NCI-H2081 treated with DMSO at 0.1 percent for 48 hours (cell line): ENCODE measurements at regions not wholly inside any gene's neighbourhood (a gene's known extent, or its start where the extent isn't known, plus 50 kb on each side); places are given as distances from the start of the nearest gene placed in this dataset.
A peak's percentile ranks its signal among the peaks of the same experiment; 100 is the strongest.

Experiments
- DNase-seq: peaks from one replicate; lab custom pipeline; 2025; lab: John Stamatoyannopoulos, UW

DNA sequence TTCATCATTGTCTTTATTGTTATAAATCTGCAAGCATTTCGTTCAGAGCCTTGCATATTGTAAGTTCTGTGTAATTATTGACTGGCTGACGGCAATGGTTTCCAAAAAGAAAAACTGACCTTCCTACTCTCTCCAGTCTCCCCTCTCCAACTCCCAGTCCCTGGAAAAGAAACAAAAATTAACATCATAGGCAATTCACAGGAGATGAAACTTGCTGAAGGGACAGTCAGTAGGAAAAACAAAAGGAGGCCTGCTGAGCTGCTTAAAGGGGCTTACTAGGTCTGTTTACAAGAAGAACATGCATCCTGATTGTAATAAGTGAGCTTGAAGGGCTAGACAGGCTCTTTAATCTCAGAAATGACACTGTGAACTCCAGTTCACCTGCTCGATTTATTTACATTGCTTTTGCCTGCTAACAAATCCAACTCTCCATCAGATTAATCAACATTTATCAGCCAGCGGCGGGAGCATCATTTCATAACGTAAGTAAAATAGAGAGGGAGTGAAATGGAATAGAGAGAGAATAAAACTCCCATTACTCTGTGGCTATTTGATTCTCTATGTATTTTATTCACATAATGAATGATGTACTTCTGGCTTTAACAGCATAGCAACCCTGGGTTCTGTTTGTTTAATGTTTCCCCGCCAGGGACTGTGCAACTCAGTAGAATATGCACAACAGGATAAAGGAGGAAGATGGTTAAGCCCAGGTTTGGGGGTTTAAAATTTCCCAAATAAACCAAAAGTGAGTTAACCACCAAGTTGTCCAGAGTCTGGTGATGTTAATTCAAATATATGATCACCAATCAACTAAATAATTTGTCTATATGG is 256.7 kb upstream of the SETBP1 start:
- DNase-seq, result peak; percentile 21

DNA sequence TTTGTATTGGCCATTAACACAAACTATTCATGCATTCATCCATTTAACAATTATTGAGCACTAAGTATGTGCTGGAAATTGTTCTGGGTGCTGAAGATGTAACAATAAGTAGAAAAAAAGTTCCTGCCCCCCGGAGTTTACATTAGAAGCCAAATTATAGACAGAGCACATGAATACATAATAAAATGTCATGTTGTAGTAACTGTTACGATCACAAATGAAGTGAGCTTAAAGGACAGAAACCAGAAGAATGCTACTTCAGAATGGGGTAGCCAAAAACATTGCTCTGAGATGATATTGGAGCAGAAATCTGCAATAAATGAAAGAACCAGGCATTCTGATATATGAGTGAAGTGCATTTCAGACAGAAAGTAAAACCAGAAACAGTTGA is 256.0 kb upstream of the SETBP1 start:
- DNase-seq, result no peak

DNA sequence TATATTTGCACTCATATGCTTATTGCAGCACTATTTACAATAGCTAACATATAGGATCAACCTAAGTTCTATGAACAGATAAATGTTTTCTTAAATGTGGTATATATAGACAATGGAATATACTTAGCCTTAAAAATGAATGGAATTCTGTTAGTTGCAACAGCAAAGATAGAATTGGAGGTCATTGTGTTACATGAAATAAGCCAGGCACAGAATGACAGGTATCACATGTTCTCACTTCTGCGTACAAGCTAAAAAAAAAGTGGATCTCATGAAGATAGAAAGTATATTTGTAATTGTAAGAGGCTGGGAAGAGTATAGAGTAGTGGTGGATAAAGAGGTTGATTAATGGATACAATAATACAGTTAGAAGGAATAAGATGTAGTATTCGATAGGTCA is 255.5 kb upstream of the SETBP1 start:
- no peak for DNase-seq

DNA sequence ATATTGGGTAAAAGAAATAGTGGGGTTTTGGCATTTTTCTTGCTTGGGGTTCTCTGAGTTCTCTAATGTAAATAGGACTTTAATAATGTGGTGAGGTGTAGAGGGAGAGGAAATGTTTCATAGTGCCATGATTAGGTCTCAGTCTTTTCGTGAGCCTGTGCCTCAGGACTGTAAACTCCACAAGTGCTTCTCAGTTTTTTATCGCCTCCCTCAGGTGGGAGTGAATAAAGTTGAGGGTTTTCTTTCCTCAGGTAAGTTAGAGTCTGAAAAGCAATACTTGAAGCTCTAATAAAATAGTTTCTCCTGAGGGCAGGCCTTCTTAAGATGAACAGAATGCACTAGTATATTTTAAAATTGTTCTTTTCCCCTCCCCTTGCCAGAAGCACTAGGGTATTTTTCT is 243.1 kb upstream of the SETBP1 start:
- DNase-seq, result no peak

DNA sequence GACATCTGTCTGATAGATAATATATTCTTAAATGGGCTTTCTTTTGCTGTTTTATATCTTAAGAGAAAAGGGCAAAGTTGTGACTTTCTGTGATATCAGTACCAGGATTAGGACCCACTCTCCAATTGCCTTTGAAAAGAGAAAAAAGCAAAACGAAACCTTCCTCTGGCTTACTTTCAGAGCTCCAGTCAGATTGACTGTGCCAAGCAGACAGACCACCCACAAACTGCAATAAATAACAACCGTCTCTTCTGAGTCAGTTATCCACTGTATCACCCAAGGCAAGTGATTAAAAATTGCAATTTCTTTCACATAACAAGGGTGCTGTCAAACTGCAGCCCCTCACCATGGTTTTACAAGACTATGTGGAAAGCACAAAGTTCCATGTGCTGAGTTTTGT is 230.5 kb upstream of the SETBP1 start:
- no peak for DNase-seq

DNA sequence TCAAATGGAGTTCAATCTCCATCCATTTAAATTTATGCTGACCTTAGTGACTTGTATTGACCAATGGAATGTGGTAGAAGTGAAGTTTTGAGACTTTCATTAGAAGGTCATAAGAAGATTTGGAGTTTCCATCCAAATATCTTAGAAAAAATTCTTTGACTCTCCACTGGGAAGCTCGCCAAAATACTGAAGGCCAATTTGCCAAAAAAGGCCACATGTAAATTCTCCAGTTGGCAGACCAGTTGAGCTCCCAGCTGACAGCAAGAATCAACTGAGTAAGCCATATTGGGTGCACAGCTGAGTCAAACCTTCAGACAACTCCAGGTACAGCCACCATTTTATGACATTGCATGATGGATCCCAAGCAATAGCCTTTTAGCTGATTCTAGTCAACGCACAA is 228.3 kb upstream of the SETBP1 start:
- DNase-seq, result no peak

DNA sequence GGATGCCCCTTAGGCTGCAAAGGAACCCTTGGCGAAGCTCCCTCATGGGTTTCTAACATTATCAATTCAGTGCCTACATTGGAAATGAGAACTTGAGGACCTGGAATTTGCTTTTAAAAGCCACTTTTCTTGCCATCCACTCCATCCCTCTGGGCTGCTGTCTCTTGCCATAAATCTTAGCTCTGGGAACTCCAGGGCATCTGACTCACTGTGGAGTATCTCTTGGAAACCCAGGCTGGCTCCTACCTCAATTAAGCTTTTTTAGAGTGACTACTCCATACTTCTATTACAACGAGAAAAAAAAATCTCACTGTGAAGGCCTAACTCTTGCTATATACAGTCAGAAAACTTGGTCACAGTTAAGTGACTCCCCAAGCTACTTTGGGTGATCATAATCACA is 227.2 kb upstream of the SETBP1 start:
- DNase-seq, result no peak

DNA sequence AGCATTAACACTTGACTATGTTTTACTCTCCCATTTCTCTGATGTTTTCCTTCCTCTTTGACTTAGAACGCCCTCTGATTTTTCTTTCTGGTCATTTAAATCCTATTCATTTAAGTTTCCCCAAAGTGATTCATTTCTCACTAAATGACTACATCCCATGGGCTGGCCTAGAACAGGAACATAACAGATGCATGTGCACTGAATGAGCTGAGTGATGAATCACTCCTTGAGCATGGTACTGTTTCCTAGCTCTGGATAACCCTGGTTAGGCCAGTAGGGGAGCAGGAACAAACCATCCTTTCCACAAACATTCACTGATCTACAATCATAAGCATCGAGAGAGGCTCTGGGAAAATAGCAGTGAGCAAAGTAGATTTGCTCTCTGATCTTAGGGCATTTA is 221.9 kb upstream of the SETBP1 start:
- no peak for DNase-seq

DNA sequence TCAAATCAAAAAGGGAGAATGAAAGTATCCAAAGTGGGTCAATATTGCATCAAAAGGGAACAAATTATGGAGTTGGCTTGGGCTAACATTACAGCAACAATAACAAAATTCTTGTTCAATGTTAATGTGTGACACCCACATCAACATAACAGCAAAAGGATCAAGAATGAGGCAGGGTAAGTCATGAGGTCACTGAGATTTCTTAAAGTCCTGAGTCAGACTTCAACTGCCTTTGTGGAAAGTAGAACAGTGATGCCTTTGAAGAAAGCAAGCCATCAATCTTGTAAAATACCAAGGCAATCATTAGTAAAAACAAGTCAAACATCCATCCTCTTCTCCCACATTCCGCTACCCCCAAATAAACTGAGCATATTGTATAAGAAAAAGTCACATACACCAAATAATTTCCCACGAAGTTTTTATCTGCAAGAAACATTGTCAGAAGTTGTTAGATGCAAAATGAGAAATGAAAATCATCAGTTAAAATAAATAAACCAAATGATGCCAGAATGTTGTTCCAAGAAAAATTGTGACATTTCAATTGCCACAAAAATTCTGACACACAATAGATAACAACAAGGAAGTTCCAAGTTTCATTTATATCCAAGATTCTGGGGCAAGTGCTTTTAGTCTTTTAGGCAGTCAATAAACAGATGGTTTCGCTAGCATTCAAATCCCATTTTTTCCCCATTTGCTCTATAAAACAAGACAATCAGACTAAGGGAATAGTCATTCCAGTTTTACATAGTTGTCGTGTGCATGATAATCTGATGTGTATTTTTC is 216.1 kb upstream of the SETBP1 start:
- DNase-seq, result no peak

DNA sequence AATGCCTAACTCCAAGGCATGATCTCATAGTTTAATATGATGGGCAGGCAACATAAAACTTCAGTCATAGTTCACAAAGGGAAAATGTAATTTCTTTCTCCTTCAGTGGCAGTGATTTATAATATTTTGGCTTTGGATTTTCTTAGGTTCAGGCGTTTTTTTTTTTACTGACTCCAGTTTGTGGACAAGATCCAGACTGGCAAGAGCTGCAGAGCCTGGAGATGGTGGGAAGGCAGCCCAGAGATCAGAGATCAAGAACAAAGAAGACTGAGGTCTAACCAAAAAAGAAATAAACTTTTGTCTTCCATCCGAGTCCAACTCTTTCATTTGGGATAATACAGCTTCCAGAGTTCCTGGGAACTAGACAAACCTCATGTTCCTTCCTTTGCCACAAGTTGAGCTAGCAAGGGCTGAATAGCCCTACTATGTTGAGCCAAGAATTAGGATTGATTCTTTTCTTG is 215.3 kb upstream of the SETBP1 start:
- DNase-seq, result no peak

DNA sequence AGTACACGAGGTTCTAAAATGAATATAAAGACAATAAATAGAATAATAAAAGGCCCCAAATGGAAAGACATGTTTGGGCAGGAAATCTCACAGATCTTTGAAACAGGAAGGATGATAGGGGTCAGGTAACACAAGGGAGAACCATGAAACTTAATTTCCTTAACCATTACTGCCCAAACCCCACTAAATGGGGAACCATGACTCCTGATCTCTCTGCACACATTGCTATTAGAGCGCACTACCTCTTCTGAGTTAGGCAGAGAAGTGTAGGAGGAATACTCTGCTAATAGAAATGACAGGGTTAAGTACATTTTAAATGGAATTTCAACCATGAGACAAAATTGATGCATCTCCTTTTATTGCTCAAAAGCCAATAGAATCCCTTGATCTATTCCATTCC is 213.7 kb upstream of the SETBP1 start:
- DNase-seq, result no peak

DNA sequence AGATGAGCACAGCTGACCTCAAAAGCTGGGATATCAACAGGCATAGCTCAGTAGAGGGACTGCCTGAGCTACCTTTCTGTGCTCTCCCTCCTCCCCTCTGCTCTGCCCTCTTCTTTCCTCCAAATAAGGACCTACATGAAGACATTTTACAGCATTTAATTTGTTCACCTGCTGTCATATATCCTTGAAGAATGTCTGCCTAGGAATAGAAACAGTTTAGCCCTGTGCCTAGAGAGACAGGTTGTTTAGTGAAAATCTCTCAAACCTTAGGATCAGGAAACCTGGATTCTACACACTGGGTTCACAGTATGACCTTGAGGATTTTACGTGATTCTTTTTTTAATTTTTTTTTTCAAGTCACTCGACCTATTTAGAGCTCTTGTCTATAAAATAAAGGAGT is 213.0 kb upstream of the SETBP1 start:
- no peak for DNase-seq

DNA sequence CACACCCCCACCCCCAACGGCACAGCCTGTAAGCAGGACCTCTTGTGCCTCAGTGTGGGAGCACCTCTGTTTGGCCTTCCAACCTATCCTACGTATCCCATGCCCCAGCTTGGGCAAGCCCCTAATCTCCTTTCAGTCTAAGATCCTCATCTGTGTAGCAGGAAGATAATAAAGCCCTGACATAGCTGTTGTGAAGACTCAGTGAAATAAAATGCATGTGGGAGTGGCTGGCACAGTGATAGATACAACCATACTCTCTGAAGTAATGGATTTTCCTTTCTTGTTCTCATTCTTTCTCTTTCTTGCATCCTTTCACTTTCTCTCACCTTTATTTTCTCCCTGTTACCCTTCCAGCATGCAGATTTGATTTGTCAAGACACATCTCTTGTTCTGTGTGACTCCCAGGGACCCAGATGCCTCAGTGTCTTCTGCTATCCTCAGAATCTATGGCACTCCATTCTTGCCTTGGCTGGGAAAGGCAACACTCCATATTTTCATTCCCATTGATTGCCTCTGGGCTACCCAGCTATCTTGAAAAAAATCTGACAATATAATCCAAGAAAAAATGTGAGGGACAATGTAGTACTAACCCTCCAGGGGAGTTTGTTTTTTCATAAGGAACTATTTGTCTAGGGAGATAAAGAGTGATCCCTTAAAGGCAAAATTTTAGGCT is 207.2 kb upstream of the SETBP1 start:
- no peak for DNase-seq

DNA sequence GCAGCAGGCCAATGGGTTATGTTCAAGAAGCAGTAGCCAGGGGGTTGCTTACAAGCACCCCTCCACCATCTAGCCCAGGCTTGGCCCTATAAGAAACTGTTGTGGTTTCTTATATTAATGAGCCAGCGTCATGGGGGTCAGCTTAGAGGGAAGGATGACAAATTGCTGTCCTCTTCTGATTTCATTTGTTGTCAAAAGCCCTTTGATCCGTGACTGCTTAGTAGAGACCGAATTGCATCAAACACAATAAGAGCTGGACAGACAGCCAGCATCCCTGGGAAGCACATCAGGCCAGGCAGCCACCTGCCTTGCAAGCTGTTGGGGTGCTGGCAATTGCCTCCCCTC is 206.6 kb upstream of the SETBP1 start:
- DNase-seq, result no peak

DNA sequence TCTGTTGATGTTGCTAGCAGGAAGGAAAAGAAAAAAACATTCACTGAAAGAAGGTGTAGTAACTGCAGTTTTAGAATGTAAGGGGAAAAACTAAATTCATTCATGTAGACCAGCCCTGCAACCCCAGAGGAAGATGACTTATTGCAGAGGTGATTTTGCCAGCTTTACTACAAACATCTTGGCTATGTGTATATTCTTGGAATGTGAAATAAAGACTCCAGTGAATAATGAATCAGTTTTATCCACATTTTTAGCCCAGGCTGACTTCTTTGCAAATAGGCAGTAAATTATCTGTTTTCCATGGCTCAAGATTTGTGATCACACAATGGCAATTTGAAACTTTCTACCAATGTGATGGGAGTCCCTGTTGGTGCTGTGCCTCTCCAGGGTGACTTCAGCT is 206.1 kb upstream of the SETBP1 start:
- no peak for DNase-seq

DNA sequence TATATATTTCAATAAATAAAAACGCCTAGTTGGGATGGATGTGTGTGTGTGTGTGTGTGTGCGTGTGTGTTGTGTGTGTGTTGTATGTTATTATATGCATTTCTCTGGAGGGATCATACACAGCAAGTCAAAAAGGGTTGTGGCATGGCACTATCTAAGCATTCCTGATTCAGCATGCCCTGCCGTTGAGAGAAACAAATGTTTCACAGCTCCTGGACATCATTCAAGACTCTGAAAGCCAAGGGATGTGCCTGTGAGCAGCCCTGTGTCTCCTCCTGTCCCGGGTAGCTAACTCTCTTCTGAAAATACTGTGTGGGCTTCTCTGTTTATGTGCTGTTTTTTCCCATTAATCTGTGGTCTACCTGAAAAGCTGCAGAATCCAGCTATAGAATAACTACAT is 197.9 kb upstream of the SETBP1 start:
- DNase-seq, result no peak

DNA sequence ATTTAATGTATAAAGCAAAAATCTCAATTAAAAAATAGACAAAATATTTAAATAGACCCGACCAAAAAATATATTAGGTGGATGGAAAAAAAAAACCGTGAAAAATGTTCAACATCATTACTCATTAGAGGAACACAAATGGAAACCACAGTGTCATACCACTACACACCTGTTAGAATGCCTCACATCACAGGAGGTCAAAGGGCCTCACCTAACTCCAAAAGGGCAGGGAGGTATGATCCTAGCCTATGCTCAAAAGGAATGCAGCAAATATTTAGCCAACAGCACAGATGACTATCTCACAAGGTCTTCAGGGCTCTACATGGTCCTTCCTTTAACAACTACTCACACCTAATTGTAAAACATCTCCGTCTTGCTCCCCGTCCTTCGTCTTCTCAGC is 185.5 kb upstream of the SETBP1 start:
- no peak for DNase-seq

DNA sequence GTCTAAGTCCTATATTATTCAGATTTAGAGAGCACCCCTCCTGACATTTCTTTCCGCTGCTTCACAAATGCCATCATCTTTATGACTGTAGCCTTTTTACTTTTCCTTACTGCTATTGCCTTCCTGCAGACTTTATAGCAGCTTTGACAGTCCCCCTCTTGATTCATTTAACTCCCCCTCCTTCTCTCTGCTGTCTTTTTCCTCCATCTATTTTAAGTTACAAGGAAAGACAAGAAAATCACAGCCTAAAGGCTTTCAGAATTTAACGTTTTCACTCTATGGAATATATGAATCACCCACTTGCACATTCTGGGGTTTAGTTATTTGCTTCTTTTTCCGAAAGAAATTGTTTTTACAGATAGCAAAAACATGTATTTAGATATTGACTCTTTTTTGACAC is 183.4 kb upstream of the SETBP1 start:
- no peak for DNase-seq

DNA sequence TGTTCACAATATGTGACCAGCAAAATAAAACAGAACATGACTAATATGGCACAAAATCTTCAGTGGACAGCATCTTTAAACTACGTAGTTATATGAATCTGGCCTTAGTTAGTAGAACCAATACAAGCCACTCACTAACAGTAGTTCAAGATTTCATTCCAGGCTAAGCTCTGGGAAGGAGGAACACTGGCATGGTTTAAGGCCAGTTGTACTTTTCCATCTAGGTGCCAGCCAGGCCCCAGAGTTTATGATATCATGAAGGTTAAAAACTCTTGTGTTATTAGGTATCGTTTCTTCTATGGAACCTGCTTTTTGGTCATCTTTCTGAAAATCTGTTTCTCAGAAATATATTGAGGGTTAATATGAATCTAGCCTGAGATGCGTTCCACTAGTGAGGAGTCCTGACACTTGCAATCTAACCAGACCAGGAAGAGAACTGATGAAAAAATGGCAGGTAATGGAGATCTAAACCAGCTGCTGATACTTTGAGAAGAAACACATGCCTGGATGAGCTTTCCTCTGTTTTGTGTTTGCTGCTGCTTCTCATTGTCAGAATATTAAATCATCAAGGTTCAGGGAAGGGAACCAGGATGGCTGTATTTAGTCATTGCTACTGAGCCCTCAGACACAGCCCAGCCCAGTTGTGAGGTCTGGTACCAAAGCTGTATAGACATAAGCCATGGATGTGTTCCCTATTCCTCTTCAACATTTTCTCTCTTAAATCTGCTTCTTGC is 182.8 kb upstream of the SETBP1 start:
- no peak for DNase-seq

DNA sequence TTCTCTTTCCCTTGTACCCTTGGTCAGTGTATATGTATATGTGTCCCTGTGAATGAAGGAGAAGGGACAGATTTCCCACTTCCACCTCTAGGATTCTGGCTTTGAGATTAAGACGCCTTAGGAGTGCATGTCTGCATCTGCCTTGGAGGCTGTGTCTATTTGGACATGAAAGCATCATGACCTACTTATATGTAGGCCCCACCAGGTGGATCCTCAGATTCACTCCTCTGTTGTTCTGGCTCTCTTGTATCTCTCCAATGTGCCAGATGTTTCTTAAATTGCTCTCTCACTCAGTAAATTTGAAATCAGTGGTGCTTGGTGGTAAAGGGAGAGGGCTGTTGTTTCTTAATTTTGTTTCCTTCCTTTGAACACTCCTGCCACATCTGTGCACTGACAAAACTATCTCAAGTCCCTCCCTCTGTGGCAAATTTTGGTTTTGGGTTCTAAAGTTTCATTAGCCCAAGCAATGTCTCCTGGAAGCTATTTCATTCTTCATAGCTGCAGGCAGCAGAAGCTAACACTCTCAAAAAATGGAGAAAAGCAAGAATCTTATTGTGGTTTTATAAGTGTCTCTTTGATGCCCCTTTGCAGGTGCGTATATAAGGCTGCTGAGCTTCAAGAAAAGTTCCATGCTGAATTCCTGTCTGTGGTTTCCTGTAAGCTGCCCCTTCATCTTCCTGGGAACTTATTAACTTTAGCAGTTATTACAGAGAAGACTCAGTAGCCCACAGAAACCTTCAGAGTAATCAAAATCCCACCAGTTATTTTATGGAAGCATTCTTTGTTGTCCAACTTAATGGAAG is 179.7 kb upstream of the SETBP1 start:
- DNase-seq, result no peak

DNA sequence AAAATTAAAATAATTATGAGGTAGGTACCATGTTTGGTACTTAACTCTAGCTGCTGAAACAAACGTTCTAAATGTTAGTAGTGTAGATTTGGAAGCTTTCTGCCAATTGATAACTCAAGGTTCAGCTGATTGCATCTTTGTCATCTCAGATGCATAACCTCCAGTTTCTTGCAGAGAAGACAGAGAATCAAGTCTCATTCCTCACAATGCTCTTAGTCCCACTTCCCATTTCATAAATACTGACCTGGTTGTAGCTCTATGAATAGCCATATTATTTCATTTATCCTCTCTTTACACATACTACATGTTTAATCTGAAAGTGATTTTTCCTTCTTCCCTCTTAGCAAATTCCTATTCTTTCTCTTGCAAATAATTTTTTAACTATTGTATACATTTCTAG is 178.5 kb upstream of the SETBP1 start:
- no peak for DNase-seq

DNA sequence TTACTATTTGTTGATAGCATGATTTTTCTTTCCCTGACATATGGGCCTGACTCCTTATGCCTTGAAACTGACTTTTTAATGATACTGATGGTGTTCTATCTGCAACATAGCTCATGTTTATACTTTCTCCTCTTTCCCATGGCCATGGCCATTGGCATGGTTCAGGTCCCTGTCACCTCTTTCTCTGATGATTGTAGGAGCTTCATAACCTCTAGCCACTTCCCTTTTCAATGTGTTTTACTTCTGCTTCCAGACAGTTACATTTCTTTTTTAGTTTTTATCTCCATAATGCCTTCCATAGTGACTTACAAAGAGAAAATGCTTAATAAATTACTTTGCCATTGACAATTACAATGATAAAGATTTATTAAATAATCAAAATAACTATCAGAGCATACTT is 177.9 kb upstream of the SETBP1 start:
- no peak for DNase-seq
